Natural killer cell (primary cell): ENCODE measurements at regions not wholly inside any gene's neighbourhood (a gene's known extent, or its start where the extent isn't known, plus 50 kb on each side); places are given as distances from the start of the nearest gene placed in this dataset.

ENCODE experiments used
- ATAC-seq, 3 donors: fragments of 150-1000 bp in 2 of 3; fragments of 200-7000 bp in 1 of 3; cut with Tn5 transposase; 1 replicate in 1 of 3; 2 replicates in 2 of 3; pipeline ENCODE4 v1.10.0; 2021; ENCODE audit warnings: mild to moderate bottlenecking in 2 of 3, moderate library complexity in 2 of 3
- DNase-seq, 2 donors: peaks; one replicate each; pipeline versions ENCODE4 v3.0.0 to v3.0.0-alpha.2; 2013 to 2021; ENCODE audit warnings: mixed read lengths in 1 of 2
- H3K27ac ChIP-seq: one replicate; pipeline ENCODE4 v1.5.1; 2013; ENCODE audit warnings: mild to moderate bottlenecking, low read length
- H3K27me3 ChIP-seq: one replicate; pipeline ENCODE4 v1.6.1; 2013; ENCODE audit warnings: low read length; ENCODE audit not compliant: control insufficient read depth, insufficient read depth
- H3K36me3 ChIP-seq: one replicate; pipeline ENCODE4 v1.6.1; 2013; ENCODE audit warnings: low read length; ENCODE audit not compliant: control insufficient read depth, insufficient read depth
- H3K4me1 ChIP-seq: one replicate; pipeline ENCODE4 v1.6.1; 2013; ENCODE audit warnings: low read length; ENCODE audit not compliant: control insufficient read depth, insufficient read depth
- H3K4me3 ChIP-seq: one replicate; pipeline ENCODE4 v1.5.1; 2013; ENCODE audit warnings: low read length
- H3K9me3 ChIP-seq: one replicate; pipeline ENCODE4 v1.6.1; 2013; ENCODE audit warnings: low read length; ENCODE audit not compliant: control insufficient read depth, insufficient read depth
- H3K27ac Mint-ChIP-seq, 2 donors: one replicate each; pipeline ENCODE4 v1.8.0; 2022; ENCODE audit warnings: mild to moderate bottlenecking in 2 of 2, mixed read lengths in 2 of 2, moderate library complexity in 1 of 2
- H3K27me3 Mint-ChIP-seq, 2 donors: one replicate each; pipeline ENCODE4 v1.8.0; 2022; ENCODE audit warnings: low read depth in 2 of 2, mixed read lengths in 2 of 2
- H3K36me3 Mint-ChIP-seq: one replicate; pipeline ENCODE4 v1.8.0; 2022; ENCODE audit warnings: mixed read lengths
- H3K4me1 Mint-ChIP-seq, 2 donors: one replicate each; pipeline ENCODE4 v1.8.0; 2022; ENCODE audit warnings: mixed read lengths in 2 of 2
- H3K4me3 Mint-ChIP-seq: one replicate; pipeline ENCODE4 v1.8.0; 2022; ENCODE audit warnings: mild to moderate bottlenecking, moderate library complexity, mixed read lengths
- H3K9me3 Mint-ChIP-seq, 2 donors: one replicate each; pipeline ENCODE4 v1.8.0; 2022; ENCODE audit warnings: mixed read lengths in 2 of 2
- CTCF ChIP-seq: fragments of 200-600 bp; IDR thresholded peaks from one replicate; pipeline ENCODE4 v1.8.0; 2022; ENCODE audit warnings: antibody characterized with exemption
- WGBS: methylation state at CpG from one replicate; pipeline ENCODE4 v1.1.7; 2013; ENCODE audit warnings: missing lambda C conversion rate; ENCODE audit not compliant: insufficient coverage; 5-methylcytosine and 5-hydroxymethylcytosine counted together
- intact Hi-C: fragments of 100-400 bp; cut with micrococcal nuclease; formaldehyde crosslinking; loops from one replicate; pipeline ENCODE4 v1.14.2; 2022

GRCh38 chr12:92072112-92072511 is 73.5 kb downstream of the BTG1 start:
- Histone ChIP-seq H3K4me3 (no peak overlapping the region), H3K27ac (no peak overlapping the region), H3K4me1 (no peaks in the 10 kb centered on the region), H3K9me3 (no peaks in the 10 kb centered on the region), H3K27me3 (no peaks in the 10 kb centered on the region), H3K36me3 (no peaks in the 10 kb centered on the region)
- no peaks in the 10 kb centered on the region for H3K4me1 Mint-ChIP-seq
- intact Hi-C loops = no loop called here
- ATAC-seq = no peak
- H3K27ac Mint-ChIP-seq = no peak overlapping the region
- H3K36me3 Mint-ChIP-seq = no peaks in the 10 kb centered on the region
- H3K27me3 Mint-ChIP-seq = no peaks in the 10 kb centered on the region
- DNase-seq = no peak
- H3K9me3 Mint-ChIP-seq = no peaks in the 10 kb centered on the region
- WGBS = 100% methylated on average over 1 of the region's 1 CpG
- no peak for TF ChIP-seq CTCF
- H3K4me3 Mint-ChIP-seq = no peak overlapping the region

- intact Hi-C loops = no loop called here
- DNase-seq (no peak), ATAC-seq (peak in 1 of 3 donors; percentile 76)
- Histone ChIP-seq H3K27me3 (no peaks in the 10 kb centered on the region), H3K27ac (no peak overlapping the region), H3K4me3 (no peak overlapping the region), H3K4me1 (no peaks in the 10 kb centered on the region), H3K9me3 (no peaks in the 10 kb centered on the region), H3K36me3 (no peaks in the 10 kb centered on the region)
- WGBS = 85% methylated on average over 3 of the region's 6 CpGs
- no peak for TF ChIP-seq CTCF
- H3K27me3 Mint-ChIP-seq = no peaks in the 10 kb centered on the region
- H3K36me3 Mint-ChIP-seq = no peaks in the 10 kb centered on the region
- H3K4me3 Mint-ChIP-seq = no peak overlapping the region
- no peaks in the 10 kb centered on the region for H3K9me3 Mint-ChIP-seq
- H3K4me1 Mint-ChIP-seq = no peaks in the 10 kb centered on the region
- no peak overlapping the region for H3K27ac Mint-ChIP-seq
These were observed 74.7 kb downstream of the BTG1 start for GRCh38 chr12:92070864-92071445.

GRCh38 chr12:92070054-92070863 is 75.4 kb downstream of the BTG1 start:
- H3K27ac ChIP-seq = no peak overlapping the region
- Mint-ChIP-seq H3K36me3 (no peaks in the 10 kb centered on the region), H3K4me3 (no peak overlapping the region), H3K4me1 (no peaks in the 10 kb centered on the region), H3K9me3 (no peaks in the 10 kb centered on the region), H3K27ac (no peak overlapping the region), H3K27me3 (no peaks in the 10 kb centered on the region)
- intact Hi-C loops = no loop called here
- 96% methylated on average over 8 of the region's 8 CpGs for WGBS
- H3K27me3 ChIP-seq = no peaks in the 10 kb centered on the region
- H3K4me3 ChIP-seq = no peak overlapping the region
- ATAC-seq (no peak), DNase-seq (no peak)
- H3K9me3 ChIP-seq = no peaks in the 10 kb centered on the region
- no peaks in the 10 kb centered on the region for H3K36me3 ChIP-seq
- H3K4me1 ChIP-seq = no peaks in the 10 kb centered on the region
- no peak for TF ChIP-seq CTCF
